H4 (cell line): ENCODE measurements at regions not wholly inside any gene's neighbourhood (a gene's known extent, or its start where the extent isn't known, plus 50 kb on each side); places are given as distances from the start of the nearest gene placed in this dataset.

Experiments used
- DNase-seq: peaks from one replicate; pipeline ENCODE4 v3.0.0-alpha.2; 2015; ENCODE audit warnings: low spot score

- DNase-seq: no peak
Observed at GRCh38 chr2:33897741-33898140, 298.6 kb upstream of the FAM98A start.

DNA sequence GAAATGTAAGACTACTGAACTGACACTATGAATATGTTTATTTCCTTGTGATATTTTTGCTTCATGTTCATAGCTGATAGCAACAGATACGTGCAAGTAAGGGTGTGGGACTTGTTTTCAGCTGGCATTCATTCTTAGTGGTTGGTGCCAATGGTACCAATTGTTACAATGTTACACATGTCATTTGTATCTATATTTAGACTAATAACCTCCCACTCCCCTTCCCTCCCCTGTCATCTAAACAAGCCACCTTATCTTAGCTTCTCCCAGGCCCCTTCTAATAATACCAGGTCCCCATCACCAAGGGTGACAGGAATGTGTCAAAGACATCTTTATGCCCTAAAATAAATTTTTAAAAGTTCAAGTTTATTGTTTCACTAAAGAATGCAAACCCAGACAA, 294.7 kb upstream of the FAM98A start:
- no peak for DNase-seq

- no peak for DNase-seq
Observed at GRCh38 chr2:33891616-33892015, 292.5 kb upstream of the FAM98A start.

- no peak for DNase-seq
Observed at GRCh38 chr2:33890686-33891085, 291.6 kb upstream of the FAM98A start.

- no peak for DNase-seq
Observed at GRCh38 chr2:33877348-33878016, 278.4 kb upstream of the FAM98A start.

GRCh38 chr2:33873076-33873605, 274.0 kb upstream of the FAM98A start:
- no peak for DNase-seq

DNA sequence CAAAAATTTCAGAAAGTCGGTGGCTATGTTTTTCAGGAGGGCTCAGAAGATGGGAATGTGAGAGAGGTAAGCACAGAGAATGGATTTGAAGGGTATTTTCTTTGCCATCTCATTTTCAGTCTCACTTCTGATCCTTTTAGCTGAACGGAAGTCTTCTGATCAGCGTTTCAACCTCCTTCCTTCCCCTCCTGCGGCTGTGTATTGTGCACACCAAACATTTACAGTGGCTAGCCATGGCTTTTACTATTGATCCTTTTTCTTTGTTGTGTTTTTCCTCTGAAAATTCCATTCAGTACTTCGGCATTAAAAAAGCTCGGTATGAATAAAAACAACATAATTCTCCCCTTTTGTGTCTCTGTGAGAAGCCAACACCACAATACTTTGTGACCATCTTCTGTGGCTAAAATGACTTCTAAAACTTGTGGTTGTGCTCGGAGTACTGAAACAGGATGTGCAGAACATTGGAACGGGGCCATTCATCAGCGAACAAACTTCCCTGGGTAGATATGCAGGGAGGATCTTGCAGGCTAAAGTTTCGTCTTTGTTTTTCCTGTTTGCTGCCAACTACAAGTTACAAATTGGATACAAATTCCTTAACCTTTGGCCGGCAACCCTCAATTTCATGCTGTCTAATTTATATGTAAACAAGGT, 260.8 kb upstream of the FAM98A start:
- no peak for DNase-seq

GRCh38 chr2:33859176-33859575, 260.1 kb upstream of the FAM98A start:
- no peak for DNase-seq

DNA sequence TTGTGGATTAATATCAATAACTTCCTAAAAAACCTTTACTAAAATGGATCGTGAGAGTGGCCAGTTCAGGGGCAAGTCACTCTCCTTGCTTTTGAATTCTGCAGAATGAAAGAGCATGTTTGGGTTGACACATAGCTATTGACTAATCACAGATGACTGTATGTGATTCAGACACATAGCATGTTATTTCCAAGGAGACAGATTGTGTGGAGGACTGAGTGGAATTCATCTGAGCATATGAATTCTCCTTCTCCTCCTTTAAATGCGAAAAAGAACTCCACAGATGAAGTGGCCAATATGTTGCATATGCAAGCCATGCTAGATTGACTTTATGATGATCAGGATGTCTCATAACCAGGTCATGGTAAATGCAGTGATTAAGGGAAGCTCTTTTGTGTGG, 249.4 kb upstream of the FAM98A start:
- DNase-seq: no peak

GRCh38 chr2:33839791-33840190, 240.7 kb upstream of the FAM98A start:
- DNase-seq: no peak

- no peak for DNase-seq
Observed at GRCh38 chr2:33836628-33837027, 237.5 kb upstream of the FAM98A start.

- no peak for DNase-seq
Observed at GRCh38 chr2:33835911-33836310, 236.8 kb upstream of the FAM98A start.

GRCh38 chr2:33822964-33823363, 223.9 kb upstream of the FAM98A start:
- no peak for DNase-seq

DNA sequence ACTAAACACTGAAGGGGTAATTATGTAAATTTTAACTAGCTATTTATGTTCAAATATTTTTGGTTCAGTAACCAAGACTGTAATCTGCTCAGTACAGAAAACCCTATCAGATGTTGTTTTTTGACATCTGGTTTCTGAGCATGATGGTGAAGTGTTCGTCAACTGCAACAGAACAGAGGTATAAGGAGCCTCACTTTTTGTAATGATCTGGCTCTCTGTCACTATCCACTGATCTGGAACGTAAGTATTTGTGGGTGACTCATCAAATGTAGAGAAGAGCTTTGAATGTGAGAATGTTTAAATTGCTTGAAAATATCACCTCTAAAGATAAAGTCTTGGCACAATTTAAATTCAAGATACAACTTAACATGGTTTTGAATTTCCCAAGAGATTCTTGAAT, 213.6 kb upstream of the FAM98A start:
- no peak for DNase-seq

DNA sequence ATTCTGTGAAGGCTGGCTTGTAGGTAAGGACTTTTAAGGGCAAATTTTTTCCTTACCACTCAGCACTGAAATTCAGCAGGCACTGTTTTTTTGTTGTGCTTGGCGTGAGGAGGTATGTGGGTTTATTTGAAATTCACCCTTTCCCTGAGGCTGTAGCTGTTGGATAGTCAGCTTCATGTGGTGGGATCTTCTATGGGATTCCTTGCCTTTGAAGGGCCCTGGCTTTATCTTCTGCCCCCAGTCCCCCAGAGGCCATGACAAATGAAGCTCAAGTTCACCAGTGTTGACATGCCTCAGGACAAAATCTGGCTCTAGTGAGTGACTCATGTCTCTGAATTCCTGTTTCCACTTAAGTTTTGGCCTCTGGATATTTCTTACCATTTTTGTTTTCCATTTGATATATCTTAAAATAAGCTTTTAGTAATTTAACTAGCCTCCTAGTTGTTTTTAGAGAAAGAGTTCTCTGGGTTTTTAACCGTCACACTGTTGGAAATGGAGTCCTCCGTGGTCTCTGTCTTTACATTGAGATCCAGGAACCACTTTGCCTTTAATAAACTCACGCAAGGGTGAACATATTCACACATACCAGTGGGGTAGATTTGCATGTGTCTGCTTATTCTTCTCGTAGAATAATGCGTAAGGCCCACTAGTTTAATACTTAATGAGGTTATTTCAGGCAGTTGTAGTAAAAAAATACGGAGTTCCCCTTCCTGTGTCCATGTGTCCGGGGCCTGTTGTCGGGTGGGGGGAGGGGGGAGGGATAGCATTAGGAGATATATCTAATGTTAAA, 211.1 kb upstream of the FAM98A start:
- DNase-seq: peak; percentile 15

DNA sequence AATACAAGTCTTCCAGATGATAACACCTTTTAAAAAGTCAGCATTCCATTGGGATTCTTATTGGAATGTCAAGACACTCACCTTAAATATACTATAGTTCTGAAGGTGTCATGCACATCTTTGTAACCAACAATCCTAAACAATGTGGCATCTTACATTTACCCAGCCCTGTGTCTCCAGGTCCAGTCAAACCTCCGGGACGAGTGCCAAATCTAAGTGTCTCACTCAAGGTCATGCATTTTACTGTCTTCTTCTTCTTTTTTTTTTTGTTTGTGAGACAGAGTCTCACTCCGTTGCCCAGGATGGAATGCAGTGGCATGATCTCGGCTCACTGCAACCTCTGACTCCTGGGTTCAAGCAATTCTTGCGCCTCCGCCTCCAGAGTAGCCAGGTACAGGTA, 206.9 kb upstream of the FAM98A start:
- DNase-seq: no peak

DNA sequence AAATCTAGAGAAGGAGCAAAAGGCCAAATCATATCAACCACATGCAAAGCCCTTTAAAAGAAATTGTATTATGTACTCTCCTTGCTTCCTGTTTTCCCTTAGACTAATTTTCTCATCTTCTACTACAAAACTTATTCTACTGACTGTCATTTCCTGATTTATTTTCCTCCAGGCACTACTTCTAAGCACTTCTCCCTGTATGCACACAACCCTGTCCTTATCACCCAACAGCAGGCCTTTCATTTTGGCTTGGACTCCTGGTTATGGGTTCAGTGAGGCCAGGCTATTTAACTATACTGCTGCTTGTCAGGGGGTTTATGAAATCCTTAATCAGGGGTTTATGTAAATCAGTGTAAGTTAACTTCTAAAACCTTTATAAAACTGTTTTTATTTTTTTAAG, 205.1 kb upstream of the FAM98A start:
- DNase-seq: no peak

DNA sequence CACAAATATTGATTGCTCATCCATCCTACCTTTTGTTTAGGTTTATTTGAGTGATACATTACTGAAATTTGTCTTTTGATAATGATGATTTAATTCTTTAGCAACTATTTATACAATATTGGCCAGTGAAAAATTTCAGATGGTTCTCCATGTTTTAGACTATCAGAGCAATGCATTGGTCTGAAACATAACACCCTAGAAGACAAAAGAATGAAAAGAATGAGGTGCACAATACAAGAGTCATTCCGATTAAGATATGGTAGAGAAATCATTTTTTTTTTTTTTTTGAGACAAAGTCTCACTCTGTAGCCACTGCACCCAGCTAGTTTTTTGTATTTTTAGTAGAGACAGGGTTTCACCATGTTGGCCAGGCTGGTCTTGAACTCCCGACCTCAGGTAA, 197.4 kb upstream of the FAM98A start:
- DNase-seq: no peak

GRCh38 chr2:33791625-33792024, 192.5 kb upstream of the FAM98A start:
- peak; percentile 58 for DNase-seq

GRCh38 chr2:33788044-33788443, 188.9 kb upstream of the FAM98A start:
- no peak for DNase-seq

GRCh38 chr2:33786881-33787280, 187.8 kb upstream of the FAM98A start:
- no peak for DNase-seq

GRCh38 chr2:33785201-33786106, 186.4 kb upstream of the FAM98A start:
- DNase-seq: no peak
